HG03135 (cell line): ENCODE measurements at regions not wholly inside any gene's neighbourhood (a gene's known extent, or its start where the extent isn't known, plus 50 kb on each side); places are given as distances from the start of the nearest gene placed in this dataset.
"Not testable (repeated sequence)": the region's sequence is repeated elsewhere in the genome, so short reads cannot be mapped to it uniquely, and the experiment has no call there.

Experiments
- ATAC-seq: cut with Tn5 transposase; IDR thresholded peaks from one replicate; pipeline ENCODE4 v1.9.1; 2021; ENCODE audit warnings: mild to moderate bottlenecking, moderate library complexity; ENCODE audit not compliant: unreplicated experiment

DNA sequence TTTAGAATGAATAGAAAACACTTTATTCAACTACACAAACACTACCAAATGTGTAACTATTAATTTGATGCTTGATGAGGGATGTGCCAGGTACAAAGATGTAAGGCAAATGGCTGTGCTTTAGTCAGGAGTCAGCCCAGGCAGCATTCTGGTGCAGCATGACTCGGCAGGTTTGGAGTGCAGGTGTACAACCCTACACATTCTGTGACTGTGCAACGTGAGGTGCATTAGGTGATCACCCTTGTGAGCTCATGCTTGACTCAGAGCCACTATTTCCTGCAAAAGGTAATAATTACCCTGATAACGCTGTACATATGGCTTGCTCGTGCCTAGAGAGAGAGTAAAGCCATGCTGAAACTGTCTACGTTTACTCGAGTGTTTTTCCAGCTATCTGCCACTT, 288.7 kb upstream of the DSEL start:
- no peak for ATAC-seq

DNA sequence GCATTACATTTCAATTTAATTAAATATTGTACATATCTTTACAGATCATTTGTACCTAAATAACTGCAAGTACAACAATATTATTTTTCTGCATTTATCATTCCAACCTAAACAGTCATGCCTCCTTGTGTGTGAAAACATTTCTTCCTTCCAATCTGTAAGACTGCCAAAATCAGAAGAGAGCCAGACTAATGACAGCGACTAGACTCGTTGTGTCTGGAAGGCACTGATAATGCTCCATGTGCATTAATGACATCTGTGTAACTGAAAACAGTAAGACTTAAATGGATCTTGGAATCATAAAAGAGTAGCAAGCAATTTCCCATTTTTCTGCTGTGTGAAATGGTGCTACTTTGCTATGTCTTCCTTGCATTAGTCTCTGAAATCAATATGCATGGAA, 278.0 kb upstream of the DSEL start:
- ATAC-seq, result no peak

DNA sequence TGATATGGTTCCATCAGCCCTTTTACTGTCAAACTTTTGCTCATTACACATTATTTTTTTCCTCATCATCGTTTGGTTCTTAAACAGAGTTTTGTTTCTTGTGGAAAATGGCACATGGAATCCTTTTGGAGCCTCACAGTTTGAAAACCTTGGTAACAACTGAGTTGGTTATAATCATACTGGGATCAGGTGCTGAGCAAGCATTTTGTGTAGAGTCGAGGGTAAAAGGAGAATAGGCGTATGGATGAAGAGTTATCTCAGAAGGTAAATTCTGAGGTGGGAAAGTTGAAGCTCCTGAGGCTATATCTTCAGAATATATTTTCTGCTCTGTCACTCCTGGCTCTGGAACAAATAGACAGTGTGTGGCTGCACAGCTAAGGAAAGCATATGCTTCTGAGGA, 274.0 kb upstream of the DSEL start:
- ATAC-seq, result no peak

DNA sequence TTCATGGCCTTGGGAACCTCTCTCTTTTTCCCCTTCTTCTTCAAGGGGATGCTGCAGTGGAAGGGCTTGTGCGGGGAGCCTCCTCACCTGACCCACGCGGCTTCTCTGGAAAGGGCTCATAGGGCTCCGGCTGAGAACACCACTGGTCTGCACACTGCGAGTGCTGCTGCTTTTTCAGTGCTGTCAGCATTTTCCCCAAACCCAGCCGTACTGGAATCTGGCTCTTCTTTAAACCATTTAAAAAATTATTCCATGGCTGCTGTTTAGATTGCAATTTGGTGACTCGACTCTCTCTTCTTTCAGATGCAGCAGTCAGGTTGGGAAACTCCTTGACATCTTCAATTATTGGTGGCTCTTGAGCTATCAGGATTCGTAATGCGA, 272.6 kb upstream of the DSEL start:
- ATAC-seq, result no peak

DNA sequence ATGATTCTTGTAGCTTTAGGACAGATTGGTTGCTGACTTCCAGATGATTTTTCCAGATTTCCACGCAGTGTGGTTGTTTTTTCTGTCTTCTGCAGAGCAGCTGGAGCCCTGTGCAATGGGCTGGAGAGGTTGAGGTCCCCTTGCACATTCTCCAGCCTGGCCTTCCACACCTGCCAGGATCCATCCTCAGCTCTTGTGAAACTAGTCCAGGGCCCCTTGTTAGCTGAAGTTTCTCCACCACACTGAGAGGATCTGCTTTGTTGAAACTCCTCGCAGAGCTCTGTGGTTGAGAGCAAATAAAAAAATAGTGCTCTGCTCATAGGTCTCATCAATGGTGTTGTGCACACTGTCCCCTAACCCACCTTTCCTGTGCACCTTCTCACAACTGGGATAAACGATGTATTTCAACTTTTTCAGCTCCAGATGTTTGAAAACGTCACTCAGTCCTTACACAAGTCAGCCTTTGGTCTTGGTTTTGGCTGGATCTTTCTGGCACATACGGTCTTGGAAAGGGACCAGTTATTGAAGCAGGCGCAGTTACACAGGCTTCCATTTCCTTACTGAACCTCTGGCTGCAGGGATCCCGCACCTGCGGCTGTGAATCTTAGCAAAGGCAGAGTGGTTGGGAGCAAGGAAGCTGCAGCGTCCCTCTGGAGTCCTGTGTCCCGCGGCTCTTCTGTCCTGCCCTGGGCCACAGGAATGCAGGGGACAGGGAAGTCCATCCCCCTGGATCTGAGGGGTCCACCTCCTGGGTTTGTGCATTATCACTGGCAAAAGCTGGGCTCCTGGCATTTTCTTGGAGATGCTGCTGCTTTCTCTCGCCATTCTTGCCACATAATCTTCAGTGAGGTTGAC, 272.0 kb upstream of the DSEL start:
- ATAC-seq, result no peak

DNA sequence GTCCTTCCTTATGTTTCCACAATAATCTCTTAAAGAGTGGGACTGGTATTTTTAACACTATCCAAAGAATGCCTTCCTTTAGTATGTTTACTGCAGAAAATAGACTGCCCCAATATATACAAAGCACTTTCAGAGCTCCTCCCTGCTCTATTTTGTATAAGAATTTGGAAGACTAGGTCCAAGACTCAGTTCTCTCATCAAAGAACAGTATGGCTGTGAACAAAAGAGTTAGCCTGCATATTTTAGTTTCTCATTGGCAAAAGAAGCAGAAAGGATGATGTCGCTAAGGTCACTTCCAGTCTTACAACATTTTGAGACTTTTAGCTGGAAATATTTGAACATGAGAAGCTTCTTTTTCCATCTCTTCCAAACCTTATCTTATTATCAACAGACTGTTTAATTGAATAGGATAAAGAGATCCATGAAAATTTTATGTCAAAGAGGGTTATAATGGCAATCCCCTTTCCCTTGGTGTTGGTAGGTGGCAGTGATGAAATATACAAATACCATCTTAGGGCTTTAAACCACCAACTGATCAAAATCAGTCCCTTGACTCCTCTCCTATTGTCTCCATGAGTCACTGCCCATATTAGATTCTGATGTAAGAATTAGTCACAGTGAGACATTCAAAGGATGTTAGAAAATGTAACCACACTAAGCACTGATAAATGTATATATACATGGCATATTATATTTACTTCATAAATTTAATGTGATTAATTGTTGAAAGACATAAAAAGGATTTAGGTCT, 266.9 kb upstream of the DSEL start:
- no peak for ATAC-seq

DNA sequence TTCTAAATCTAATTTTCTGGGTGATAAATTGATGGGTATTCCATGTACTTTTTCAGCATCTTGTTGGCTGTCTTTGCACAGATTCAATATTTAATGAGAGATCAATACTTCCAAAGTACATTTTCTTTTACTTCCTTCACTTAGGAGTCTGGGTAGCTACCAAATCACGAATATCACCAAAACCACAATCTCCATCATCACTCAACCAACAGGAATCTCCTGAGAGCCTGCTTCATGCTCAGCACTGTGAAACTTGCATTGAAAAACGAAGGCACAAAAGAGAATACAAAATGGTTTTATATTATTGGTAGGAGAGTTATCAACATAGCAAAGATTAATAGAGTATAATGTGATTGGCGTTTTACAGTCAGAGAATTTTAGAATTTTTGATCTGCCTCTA, 261.5 kb upstream of the DSEL start:
- ATAC-seq, result no peak

DNA sequence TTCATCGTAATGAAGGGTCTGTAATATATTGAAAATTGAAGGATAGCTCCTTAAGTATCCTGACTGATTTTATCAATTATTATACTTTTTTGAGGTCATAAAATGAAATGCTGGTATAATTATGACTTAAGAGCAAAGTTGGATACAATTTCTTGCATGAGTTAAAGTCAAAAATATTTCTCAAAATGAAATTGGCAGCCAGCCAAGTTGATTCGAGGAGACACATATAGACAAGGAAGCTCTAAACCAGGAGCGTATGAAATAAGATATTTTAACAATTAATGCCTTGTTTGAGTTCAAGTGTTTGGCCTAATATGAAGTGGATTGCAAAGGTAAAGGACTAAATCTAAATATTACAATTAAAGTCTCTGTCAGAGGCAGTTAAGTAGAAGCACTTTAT, 260.4 kb upstream of the DSEL start:
- no peak for ATAC-seq

DNA sequence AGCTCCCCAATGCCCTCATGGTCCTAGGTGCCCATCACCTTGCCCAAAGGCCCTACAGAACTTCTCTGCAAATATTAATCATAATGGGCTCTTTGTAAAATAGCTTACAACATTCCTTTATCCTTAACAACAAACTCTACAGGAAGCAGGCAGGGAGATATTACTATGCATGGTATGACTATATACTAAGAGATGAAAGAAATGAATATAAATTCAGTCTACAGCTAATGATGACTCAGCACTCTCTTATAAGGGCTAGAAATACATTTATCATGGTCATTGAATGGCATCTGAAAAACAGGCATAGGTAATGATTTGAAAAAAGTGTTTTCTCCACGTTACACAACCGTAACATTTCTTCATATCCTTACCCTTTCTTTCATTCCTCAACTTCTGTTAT, 254.8 kb upstream of the DSEL start:
- ATAC-seq, result no peak

DNA sequence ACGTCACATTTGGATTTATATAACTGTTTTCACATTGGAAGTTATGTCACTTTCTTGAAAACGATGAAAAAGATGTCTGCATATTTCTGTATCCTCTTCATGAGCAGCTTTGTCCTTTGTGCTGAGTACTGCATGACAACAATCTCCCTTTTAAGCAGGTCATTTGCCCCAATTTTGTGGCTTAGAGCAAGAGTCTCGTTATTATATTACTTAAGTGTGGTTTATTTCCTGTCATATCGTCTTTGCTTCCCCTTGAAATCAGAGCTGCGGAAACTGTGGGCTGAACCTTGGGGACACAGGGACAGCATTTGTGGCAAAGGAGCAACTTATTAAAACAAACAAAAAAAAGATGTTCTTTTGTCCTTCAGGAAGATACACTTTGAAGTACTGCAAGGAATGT, 254.0 kb upstream of the DSEL start:
- ATAC-seq, result no peak

DNA sequence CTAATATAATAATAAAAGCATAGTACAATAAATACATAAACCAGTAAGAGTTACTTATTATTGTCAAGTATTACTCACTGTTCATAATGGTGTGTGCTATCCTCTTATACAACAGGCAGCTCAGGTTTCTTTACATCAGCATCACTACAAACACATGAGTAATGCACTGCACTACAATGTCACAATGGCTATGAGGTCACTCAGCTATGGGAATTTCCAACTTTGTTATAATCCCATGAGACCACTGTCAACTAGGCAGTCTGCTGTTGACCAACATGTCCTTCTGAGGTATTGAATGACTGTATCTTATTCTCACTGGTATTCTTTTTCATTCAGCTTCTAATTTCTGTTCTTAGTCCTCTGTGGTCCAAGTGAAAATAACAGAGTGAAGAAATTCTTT, 250.4 kb upstream of the DSEL start:
- no peak for ATAC-seq

DNA sequence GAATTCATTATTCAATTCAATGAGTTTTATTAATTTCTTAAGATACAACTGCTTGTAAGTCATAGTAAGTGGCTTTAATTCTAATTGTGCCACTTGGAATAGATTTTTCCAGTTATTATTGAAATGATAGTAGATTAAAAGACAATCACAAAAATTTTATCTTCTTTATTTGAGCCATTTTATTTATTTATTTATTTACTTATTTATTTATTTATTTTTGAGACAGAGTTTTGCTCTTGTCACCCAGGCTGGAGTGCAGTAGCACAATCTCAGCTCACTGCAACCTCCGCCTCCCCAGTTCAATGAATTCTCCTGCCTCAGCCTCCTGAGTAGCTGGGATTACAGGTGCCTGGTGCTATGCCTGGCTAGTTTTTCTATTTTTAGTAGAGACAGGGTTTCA, 235.7 kb upstream of the DSEL start:
- not testable (repeated sequence) for ATAC-seq

DNA sequence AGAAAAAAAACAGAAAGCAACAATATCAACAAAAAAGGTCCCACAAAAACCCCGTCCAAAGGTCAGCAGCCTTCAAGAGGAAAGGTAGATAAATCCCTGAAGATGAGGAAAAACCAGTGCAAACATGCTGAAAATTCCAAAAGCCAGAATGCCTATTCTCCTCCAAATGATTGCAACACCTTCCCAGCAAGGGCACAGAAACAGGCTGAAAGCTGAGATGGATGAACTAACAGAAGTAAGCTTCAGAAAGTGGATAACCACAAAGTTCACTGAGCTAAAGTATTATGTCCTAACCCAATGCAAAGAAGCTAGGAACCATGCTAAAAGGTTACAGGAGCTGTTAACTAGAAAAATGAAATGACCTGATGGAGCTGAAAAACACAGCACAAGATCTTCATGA, 226.4 kb upstream of the DSEL start:
- ATAC-seq, result no peak

DNA sequence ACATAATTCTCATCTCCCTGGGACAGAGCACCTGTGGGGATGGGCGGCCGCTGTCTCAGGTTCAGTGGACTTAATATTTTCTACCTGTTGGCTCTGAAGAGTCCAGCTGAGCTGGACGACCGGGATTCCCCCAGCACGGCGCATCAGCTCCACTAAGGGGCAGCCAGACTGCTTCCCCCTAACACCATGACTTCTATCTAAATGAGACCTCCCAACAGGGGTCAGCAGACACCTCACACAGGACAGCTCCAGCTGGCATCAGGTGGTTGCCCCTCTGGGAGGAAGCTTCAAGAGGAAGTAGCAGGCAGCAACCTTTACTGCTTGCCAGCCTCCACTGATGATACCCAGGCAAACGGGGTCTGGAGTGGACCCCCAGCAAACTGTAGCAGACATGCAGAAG, 226.0 kb upstream of the DSEL start:
- no peak for ATAC-seq

DNA sequence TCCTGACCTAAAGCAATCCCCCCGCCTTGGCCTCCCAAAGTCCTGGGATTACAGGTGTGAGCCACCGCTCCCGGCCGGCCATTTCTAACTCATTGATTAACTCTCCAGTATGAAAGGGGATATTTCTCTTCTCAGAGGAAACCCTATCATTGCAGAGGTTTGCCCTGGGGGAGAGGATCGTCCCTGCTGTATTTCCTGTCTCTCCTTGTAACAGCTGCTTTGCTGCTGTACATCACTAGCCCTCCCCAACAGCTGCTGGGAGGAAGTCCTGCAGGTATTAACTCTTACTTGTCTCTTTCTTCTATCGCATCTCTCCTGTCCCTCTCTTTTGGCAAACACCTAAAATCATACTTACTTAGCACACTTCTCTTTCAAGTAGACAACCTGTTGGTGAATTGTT, 219.0 kb upstream of the DSEL start:
- no peak for ATAC-seq

DNA sequence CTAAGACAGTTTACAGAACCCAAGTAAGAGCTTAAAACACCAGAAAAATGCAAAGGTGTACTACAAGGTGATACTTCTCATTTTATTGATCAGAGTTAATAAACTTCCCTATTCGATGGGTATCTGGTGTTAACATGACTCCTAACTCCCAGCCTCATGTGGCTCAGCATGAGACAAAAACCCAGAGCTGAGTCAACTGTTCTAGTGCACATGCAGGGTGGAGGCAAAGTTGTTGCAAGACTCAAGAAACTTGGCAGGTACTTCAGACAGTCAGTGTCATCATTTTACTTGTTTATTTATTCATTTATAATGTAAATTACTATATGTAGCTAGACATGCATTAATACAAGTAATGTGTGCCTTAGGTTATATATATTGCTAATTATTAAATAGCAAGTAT, 216.6 kb upstream of the DSEL start:
- ATAC-seq, result no peak

DNA sequence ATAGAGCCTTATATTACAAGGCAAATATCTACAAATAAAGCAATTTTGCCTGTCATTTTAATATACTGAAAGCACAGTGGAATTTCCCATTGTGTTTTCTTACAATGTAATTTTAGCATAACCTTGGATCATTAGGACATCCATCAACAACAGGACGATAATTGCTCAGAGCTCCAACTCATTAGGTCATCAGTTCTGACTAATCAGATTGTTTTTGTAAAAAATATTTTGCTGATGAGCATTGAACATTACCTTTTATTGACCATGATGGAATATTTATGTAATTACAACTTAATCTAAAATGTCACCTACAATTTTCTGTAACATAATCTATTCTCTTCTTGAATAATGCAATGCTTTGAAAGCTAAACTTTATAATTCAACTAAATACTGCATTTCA, 215.3 kb upstream of the DSEL start:
- no peak for ATAC-seq

DNA sequence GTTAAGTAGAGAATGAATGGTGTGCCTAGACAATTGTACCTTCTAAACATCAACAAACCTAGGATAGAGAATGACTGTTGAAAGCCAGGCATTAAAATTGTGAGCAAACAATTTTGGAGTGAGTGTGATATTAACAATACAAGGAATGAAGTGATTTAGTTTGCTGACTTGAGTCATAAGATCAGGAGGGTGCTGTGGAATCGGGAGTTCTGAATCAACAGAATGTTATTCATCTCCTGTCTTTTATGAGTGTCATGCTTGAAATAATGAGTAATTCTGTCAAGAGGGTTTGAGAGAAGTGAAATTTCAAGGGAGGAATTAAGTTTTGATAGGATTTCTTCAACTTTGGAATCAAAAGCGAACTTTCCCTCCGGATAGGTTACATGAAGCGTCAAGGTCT, 214.4 kb upstream of the DSEL start:
- no peak for ATAC-seq

DNA sequence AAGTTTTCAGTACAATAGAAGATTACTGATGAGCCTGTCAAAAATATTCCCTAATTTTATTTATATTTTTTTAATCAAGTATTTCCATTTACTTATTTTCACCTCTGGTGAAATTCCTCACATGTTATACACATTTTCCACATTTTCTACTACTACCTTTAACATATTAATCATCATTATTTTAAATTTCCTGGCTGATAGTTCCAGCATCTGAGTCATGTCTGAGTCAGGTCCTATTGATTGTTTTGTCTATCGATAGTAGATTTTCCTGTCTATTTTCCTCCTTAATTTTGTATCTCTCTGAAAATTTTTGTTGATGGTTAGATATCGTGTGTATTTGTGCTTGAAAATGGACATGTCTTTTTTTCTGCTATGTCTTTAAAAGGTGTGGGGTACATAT, 211.8 kb upstream of the DSEL start:
- ATAC-seq, result no peak

DNA sequence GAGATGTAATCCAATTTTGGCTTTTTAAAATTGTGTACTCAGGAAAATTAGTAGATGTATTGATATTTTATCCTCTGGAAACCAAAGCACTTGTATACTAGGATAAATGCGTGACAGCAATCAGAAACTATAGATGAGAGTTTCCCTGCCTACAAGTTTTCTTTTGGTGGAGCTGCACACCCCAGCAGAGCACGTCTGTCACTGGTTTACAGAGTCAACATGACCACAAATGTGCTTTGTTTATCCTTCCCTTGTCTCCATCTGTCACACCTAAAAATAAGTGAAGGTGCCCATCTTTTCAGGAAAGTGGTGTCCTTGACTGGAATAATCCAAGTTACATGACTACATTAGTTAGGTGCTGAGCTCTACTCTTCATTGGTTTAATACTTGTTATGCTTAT, 210.4 kb upstream of the DSEL start:
- ATAC-seq, result no peak

DNA sequence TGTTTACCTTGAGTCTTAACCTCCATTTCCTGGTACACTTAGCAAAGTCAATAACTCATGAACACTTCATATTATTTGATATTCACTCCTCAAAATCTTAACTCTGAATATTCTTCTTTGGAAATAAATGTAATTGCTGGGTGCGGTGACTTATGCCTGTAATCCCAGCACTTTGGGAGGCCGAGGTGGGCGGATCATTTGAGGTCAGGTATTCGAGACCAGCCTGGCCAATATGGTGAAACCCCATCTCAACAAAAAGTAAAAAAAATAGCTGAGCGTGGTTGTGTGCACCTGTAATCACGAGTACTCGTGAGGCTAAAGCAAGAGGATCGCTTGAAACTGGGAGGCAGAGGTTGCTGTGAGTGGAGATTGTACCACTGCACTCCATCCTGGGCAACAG, 201.3 kb upstream of the DSEL start:
- no peak for ATAC-seq

DNA sequence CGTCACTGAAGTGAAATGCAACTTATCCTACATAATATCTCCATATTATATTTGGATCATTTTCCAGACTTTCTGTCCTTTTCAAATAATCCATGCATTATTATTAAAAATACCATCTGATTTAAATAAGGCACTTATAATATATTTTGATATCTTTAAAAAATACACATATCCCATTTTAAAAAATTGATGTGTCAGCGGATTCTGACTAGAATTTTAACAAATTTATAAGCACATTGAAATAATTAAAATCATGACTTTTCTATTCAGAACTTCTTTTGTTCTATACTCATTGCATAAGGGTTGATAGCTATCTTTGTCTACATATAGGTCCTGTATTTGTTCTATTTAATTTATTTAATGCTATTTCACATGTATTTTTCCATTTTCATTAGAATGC, 199.0 kb upstream of the DSEL start:
- ATAC-seq, result no peak

DNA sequence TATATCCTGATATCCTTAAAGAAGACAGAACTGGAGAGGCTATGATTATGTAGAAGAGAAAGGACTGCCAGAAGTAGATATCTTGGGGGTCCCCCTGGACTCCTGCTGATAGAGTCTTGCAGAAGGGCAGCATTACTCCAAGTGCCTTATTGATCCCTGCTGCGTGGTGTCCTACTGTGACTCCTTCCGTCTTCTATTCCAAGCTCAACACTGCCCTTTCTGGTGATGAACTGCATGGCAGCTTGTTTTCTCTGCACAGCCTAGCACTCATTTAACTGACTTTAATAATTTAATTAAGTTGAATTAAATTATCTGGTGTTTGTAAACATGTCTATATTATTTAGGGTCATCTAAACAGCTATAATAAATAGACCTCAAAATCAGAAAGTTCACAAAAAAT, 194.1 kb upstream of the DSEL start:
- no peak for ATAC-seq
